ENCODE measurements at regions not wholly inside any gene's neighbourhood (a gene's known extent, or its start where the extent isn't known, plus 50 kb on each side); places are given as distances from the start of the nearest gene placed in this dataset.

GRCh38 chr10:44860811-44861736 is 50.1 kb upstream of the TMEM72 start:
- no peak for TF ChIP-seq CTCF (IDR thresholded peaks at IDR 0.05; ENCODE audit: poor library complexity)
- TF ChIP-seq EZH2phosphoT487 (IDR thresholded peaks at IDR 0.05; ENCODE audit: low read depth, severe bottlenecking, unreplicated experiment): no peak

Data from hepatocyte (in vitro differentiated cells).